ENCODE measurements at regions not wholly inside any gene's neighbourhood (a gene's known extent, or its start where the extent isn't known, plus 50 kb on each side); places are given as distances from the start of the nearest gene placed in this dataset.

DNA sequence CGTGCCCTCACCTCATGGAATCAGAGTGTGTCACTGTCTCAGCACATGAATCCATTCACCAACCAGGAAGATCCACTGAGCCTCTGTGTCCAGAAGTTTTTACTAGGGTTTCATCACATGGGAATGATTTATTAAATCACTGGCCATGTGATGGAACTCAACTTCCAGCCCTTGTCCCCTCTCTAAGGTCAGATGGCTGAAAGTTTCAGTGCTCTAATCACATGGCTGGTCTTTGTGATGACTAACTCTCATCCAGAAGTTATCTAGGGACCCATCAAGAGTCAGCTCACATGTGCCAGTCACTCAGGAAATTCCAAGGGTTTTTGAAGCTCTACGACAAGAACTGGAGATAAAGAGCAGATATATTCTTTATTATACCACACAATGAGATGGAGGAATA lies 140.5 kb upstream of the GYPC start:
- H3K4me1 ChIP-seq (ENCODE audit: control insufficient read depth, extremely low read depth, insufficient read depth, low read length): no peaks in the 10 kb centered on the region
- no peaks in the 10 kb centered on the region for H3K36me3 ChIP-seq (ENCODE audit: control insufficient read depth, insufficient read depth, low read length)
- no peak overlapping the region for H3K4me3 ChIP-seq (replicated peaks in 1 of 4; ENCODE audit: control extremely low read depth in 1 of 4, insufficient read depth in 1 of 4, low read depth in 3 of 4, low read length in 4 of 4)
- H3K4me2 ChIP-seq (ENCODE audit: extremely low read depth, insufficient read depth, low read length): no peak overlapping the region
- no peaks in the 10 kb centered on the region for H3K27me3 ChIP-seq (ENCODE audit: control insufficient read depth, insufficient read depth, low read length)
- H3K27ac ChIP-seq (ENCODE audit: insufficient read depth, low read length): no peak overlapping the region
- H3K79me2 ChIP-seq (ENCODE audit: control insufficient read depth, insufficient read depth, low read length): no peaks in the 10 kb centered on the region
- H2AFZ ChIP-seq (ENCODE audit: low read length): no peak overlapping the region
- no peaks in the 10 kb centered on the region for H4K20me1 ChIP-seq (ENCODE audit: control insufficient read depth, extremely low read depth, insufficient read depth, low read length)
- H3K9ac ChIP-seq (ENCODE audit: insufficient read depth, low read length): no peak overlapping the region
- DNase-seq (ENCODE audit: low read depth in 2 of 2): no peak
- TF ChIP-seq, protein P1, sequence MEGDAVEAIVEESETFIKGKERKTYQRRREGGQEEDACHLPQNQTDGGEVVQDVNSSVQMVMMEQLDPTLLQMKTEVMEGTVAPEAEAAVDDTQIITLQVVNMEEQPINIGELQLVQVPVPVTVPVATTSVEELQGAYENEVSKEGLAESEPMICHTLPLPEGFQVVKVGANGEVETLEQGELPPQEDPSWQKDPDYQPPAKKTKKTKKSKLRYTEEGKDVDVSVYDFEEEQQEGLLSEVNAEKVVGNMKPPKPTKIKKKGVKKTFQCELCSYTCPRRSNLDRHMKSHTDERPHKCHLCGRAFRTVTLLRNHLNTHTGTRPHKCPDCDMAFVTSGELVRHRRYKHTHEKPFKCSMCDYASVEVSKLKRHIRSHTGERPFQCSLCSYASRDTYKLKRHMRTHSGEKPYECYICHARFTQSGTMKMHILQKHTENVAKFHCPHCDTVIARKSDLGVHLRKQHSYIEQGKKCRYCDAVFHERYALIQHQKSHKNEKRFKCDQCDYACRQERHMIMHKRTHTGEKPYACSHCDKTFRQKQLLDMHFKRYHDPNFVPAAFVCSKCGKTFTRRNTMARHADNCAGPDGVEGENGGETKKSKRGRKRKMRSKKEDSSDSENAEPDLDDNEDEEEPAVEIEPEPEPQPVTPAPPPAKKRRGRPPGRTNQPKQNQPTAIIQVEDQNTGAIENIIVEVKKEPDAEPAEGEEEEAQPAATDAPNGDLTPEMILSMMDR (conservative IDR thresholded peaks at IDR 0.05 in 1 of 2, IDR thresholded peaks at IDR 0.05 in 1 of 2; ENCODE audit: low read depth in 1 of 2, low read length in 2 of 2): no peak
- no peak for TF ChIP-seq EZH2 (IDR thresholded peaks at IDR 0.05; ENCODE audit: low read length, missing control alignments)
- no peaks in the 10 kb centered on the region for H3K9me3 ChIP-seq (ENCODE audit: control insufficient read depth, insufficient read depth, low read depth, low read length)

DNA sequence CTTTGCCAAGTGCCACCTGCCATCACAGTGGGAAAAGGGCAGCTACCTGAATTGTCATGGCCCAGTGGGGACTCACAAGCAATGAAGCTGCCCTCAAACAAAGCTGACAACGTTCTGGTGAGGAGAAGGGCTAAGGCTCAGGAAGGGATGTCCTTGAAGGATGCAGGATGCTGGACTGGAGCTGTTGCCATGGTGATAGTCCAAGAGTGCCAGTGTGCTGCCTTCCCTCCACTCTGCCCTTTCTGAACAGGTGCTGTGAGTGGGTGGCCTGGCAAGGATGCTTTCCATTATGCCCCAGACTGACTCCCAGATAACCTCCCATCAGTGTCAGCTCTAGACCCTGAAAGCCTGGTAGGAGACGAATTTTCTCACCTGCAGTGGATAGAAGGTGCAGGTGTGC lies 137.8 kb upstream of the GYPC start:
- Histone ChIP-seq H2AFZ (ENCODE audit: low read length) (no peak overlapping the region), H3K9me3 (ENCODE audit: control insufficient read depth, insufficient read depth, low read depth, low read length) (no peaks in the 10 kb centered on the region), H3K79me2 (ENCODE audit: control insufficient read depth, insufficient read depth, low read length) (no peaks in the 10 kb centered on the region), H3K27ac (ENCODE audit: insufficient read depth, low read length) (no peak overlapping the region), H3K9ac (ENCODE audit: insufficient read depth, low read length) (no peak overlapping the region), H3K4me2 (ENCODE audit: extremely low read depth, insufficient read depth, low read length) (no peak overlapping the region), H3K4me3 (replicated peaks in 1 of 4; ENCODE audit: control extremely low read depth in 1 of 4, insufficient read depth in 1 of 4, low read depth in 3 of 4, low read length in 4 of 4) (no peak overlapping the region), H4K20me1 (ENCODE audit: control insufficient read depth, extremely low read depth, insufficient read depth, low read length) (no peaks in the 10 kb centered on the region), H3K4me1 (ENCODE audit: control insufficient read depth, extremely low read depth, insufficient read depth, low read length) (no peaks in the 10 kb centered on the region), H3K27me3 (ENCODE audit: control insufficient read depth, insufficient read depth, low read length) (no peaks in the 10 kb centered on the region), H3K36me3 (ENCODE audit: control insufficient read depth, insufficient read depth, low read length) (no peaks in the 10 kb centered on the region)
- no peak for DNase-seq (ENCODE audit: low read depth in 2 of 2)
- TF ChIP-seq, protein P1 (conservative IDR thresholded peaks at IDR 0.05 in 1 of 2, IDR thresholded peaks at IDR 0.05 in 1 of 2; ENCODE audit: low read depth in 1 of 2, low read length in 2 of 2): no peak
- TF ChIP-seq EZH2 (IDR thresholded peaks at IDR 0.05; ENCODE audit: low read length, missing control alignments): no peak

DNA sequence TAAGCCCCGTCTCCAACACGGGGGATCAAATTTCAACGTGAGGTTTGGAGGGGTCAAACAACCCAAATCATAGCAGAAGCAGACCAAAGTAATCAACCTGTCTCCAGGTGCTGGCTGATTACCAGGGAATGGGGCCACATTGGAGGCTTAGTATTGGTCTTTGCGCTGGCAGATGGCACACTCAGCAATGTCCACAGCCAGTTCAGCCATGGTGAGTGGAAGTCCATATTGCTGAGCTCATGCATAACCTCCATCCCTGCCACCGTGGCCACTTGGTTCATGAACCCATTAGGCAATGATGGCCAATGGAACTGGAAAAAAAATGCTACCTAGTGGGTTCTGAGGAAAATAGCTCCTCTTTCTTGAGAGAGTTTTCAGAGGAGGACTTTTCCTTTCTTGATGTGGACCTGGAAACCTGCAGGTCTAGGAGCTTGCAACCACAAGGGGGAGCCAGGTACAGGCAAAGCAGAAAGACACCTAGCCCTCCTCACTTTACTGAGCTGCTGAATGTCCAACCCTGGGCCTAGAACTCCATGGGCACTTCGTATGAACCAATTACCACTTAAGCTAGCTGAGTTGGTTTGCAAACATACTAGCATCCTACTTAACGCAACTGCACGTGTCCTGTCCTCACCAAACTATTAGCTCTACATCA lies 128.0 kb upstream of the GYPC start:
- Histone ChIP-seq H4K20me1 (ENCODE audit: control insufficient read depth, extremely low read depth, insufficient read depth, low read length) (no peaks in the 10 kb centered on the region), H3K9ac (ENCODE audit: insufficient read depth, low read length) (no peak overlapping the region), H3K27me3 (ENCODE audit: control insufficient read depth, insufficient read depth, low read length) (no peaks in the 10 kb centered on the region), H3K27ac (ENCODE audit: insufficient read depth, low read length) (no peak overlapping the region), H3K4me1 (ENCODE audit: control insufficient read depth, extremely low read depth, insufficient read depth, low read length) (no peaks in the 10 kb centered on the region), H3K4me3 (replicated peaks in 1 of 4; ENCODE audit: control extremely low read depth in 1 of 4, insufficient read depth in 1 of 4, low read depth in 3 of 4, low read length in 4 of 4) (no peak overlapping the region), H2AFZ (ENCODE audit: low read length) (no peak overlapping the region), H3K9me3 (ENCODE audit: control insufficient read depth, insufficient read depth, low read depth, low read length) (no peaks in the 10 kb centered on the region), H3K79me2 (ENCODE audit: control insufficient read depth, insufficient read depth, low read length) (no peaks in the 10 kb centered on the region), H3K36me3 (ENCODE audit: control insufficient read depth, insufficient read depth, low read length) (no peaks in the 10 kb centered on the region), H3K4me2 (ENCODE audit: extremely low read depth, insufficient read depth, low read length) (no peak overlapping the region)
- peak; percentile 13 to 56 for DNase-seq (ENCODE audit: low read depth in 2 of 2)
- TF ChIP-seq, protein P1 (conservative IDR thresholded peaks at IDR 0.05 in 1 of 2, IDR thresholded peaks at IDR 0.05 in 1 of 2; ENCODE audit: low read depth in 1 of 2, low read length in 2 of 2): peak; percentile 44 to 58
- no peak for TF ChIP-seq EZH2 (IDR thresholded peaks at IDR 0.05; ENCODE audit: low read length, missing control alignments)

Data from fibroblast of lung (primary cell).